Coronary artery (tissue), 2 donors: ENCODE measurements at regions not wholly inside any gene's neighbourhood (a gene's known extent, or its start where the extent isn't known, plus 50 kb on each side); places are given as distances from the start of the nearest gene placed in this dataset.

Experiments used
- DNase-seq: peaks from one replicate; pipeline ENCODE4 v3.0.0-alpha.2; 2017; ENCODE audit warnings: low spot score
- H3K27ac ChIP-seq, 2 donors: fragments of 200-600 bp; sonication (generic); one replicate each; pipeline ENCODE4 v1.5.1; 2016 to 2019
- H3K4me3 ChIP-seq: fragments of 200-600 bp; sonication (generic); 2 replicates; pipeline ENCODE4 v1.5.1; 2016; ENCODE audit warnings: mild to moderate bottlenecking, moderate library complexity
- TF ChIP-seq, protein P1 (sequence below): fragments of 200-600 bp; sonication (generic); IDR thresholded peaks from one replicate; pipeline ENCODE4 v1.5.1; 2019; ENCODE audit warnings: antibody characterized with exemption

DNA sequence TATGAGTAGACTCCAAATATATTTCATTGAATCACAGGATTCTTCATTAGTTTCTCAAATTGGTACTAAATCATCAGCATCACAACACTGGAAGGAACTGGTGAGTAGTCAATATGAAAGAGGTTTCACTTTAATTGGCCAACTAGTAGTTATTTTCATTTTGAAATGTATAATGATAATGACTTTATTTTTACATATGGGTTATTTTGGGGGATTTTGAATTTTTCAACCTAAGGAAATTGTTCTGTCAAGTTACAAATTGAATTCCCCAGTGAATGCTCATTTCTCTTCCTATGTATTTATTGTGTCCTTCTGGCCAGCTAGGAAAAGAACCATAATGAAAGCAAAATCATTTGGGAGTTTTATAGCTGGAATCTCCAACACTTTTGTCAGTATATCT lies 174.2 kb upstream of the ATP2B1 start:
- TF ChIP-seq, protein P1, sequence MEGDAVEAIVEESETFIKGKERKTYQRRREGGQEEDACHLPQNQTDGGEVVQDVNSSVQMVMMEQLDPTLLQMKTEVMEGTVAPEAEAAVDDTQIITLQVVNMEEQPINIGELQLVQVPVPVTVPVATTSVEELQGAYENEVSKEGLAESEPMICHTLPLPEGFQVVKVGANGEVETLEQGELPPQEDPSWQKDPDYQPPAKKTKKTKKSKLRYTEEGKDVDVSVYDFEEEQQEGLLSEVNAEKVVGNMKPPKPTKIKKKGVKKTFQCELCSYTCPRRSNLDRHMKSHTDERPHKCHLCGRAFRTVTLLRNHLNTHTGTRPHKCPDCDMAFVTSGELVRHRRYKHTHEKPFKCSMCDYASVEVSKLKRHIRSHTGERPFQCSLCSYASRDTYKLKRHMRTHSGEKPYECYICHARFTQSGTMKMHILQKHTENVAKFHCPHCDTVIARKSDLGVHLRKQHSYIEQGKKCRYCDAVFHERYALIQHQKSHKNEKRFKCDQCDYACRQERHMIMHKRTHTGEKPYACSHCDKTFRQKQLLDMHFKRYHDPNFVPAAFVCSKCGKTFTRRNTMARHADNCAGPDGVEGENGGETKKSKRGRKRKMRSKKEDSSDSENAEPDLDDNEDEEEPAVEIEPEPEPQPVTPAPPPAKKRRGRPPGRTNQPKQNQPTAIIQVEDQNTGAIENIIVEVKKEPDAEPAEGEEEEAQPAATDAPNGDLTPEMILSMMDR: no peak
- Histone ChIP-seq H3K27ac (no peak overlapping the region), H3K4me3 (no peak overlapping the region)
- DNase-seq: no peak

DNA sequence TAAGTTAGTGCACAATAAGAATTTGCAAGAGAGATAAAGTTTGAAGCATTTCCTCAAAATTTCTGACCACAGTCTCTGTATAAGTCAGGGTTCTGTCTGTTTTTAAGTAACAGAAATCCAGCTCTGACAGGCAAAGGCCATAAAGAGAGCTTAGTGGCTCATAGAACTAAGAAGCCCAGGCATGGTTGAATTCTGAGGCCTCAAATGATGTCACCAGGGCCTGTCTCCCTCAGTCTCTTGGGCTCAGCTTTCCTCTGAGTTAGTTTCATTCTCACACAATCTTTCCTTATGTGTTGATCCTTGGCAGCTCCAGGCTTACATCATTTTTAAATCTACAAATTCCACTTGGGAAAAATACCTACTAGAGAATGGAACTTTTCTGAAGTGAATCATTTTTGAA lies 173.4 kb upstream of the ATP2B1 start:
- DNase-seq: no peak
- TF ChIP-seq, protein P1: no peak

DNA sequence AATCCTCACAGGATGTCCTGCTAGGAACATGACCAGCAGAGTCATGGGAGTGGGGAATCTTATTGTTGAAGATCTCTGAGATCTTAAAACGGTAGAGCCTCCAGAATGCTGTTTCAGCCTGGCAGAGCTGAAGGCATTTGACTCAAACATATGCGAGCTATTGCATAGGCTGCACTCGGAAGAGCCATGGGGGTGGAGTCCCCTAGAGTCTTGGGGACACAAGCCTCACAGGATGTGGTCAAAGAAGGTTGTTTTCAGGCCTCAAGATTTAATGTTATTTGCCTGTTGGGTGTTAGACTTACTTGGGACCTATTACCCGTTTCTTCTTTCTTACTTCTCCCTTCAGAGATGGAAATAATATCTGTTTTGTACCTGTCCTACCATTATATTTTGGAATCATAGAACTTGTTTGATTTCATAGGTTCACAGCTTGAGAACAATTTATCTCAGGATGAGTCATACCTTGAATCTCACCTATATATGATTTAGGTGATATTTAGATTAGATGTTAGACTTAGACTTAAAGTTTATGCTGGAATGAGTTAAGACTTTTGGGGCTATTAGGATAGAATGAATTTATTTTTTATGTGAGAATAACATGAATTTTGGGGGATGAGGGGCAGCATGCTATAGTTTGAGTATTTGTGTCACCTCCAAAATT lies 172.2 kb upstream of the ATP2B1 start:
- no peak overlapping the region for H3K27ac ChIP-seq
- no peak overlapping the region for H3K4me3 ChIP-seq
- no peak for DNase-seq

More for the DNA sequence above, 173.4 kb upstream of the ATP2B1 start:
- Histone ChIP-seq H3K27ac (no peak overlapping the region), H3K4me3 (no peak overlapping the region)

DNA sequence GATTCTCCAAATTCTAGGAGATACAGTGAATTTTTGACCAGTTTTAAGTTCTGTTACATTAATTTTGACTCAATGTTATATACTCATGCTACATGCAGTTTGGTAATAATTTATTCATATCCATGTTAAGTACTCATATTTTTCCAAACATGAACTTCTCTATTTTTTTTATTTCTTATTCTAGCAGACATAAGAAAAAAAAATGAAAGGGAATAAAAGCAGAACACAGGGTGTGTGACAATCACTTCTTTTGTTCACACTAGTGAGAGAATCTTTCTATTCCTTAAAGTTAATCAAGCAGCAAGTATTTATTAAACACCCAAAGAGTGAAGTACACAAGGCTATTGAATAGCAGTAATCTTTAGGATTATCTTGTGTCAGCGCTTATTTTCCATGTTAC lies 171.1 kb upstream of the ATP2B1 start:
- no peak overlapping the region for H3K4me3 ChIP-seq
- DNase-seq: no peak
- H3K27ac ChIP-seq: no peak overlapping the region
- TF ChIP-seq, protein P1: no peak

More for the DNA sequence above, 172.2 kb upstream of the ATP2B1 start:
- TF ChIP-seq, protein P1: no peak

DNA sequence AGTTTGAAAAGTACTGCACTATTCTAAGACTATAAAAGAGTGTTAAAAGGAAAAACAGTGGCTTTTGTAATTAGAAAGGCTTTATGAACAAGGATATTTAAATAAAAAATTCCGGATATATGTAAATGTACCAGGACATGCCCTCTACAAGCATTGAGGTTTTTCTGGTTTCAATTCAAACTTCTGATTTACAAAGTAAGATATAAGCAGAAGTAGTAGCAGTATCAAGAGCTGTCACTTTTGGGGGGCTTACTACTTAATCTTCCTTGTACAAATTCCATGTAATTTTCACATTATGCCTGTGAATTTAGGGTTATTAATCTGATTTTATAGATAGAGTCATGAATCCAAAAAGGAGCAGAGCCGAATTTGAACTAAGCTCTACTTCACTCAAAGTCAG lies 170.3 kb upstream of the ATP2B1 start:
- H3K27ac ChIP-seq: no peak overlapping the region
- no peak overlapping the region for H3K4me3 ChIP-seq
- no peak for DNase-seq
- TF ChIP-seq, protein P1: no peak

DNA sequence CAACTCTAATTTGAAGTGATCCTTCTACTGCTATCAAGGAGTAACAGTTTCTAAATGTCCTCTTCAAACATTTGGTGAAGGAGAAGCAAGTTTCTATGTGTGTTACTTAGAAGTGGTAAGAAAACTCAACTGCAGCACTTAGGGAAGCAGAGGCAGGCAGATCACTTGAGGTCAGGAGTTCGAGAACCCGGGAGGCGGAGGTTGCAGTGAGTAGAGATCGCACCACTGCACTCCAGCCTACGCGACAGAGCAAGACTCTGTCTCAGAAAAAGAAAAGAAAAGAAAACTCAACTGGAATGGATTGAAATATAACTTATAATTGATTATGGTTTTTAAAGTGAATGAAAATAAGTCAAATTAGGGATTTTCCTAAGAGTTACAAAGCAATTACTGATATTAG lies 169.7 kb upstream of the ATP2B1 start:
- TF ChIP-seq, protein P1: no peak
- no peak for DNase-seq
- Histone ChIP-seq H3K27ac (no peak overlapping the region), H3K4me3 (no peak overlapping the region)

DNA sequence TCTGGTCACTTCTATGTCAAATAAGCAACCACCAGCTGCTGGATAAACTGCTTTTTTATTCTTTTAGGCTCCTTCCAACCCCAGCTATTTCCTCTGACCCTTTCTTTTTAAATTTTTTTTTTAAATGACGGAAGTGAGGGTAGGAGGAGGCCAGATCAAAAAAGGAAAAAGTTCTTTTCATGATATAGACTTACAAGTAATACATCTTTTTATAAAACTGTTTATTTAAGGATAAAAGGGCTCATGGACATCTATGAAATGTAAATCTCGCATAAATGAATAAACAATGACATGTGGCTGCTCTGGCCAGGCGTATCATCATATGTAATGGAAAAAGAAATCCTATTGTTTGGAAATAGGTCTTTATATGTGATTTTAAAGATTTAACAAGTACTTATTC lies 169.0 kb upstream of the ATP2B1 start:
- TF ChIP-seq, protein P1: no peak
- H3K27ac ChIP-seq: no peak overlapping the region
- H3K4me3 ChIP-seq: no peak overlapping the region
- no peak for DNase-seq
